Esophagus squamous epithelium (tissue), 4 donors: ENCODE measurements at regions not wholly inside any gene's neighbourhood (a gene's known extent, or its start where the extent isn't known, plus 50 kb on each side); places are given as distances from the start of the nearest gene placed in this dataset.

Experiments used
- POLR2A ChIP-seq, 4 donors: fragments of 450-650 bp; IDR thresholded peaks; one replicate each; pipeline ENCODE4 v1.6.1; 2017; ENCODE audit warnings: antibody characterized with exemption in 4 of 4, mild to moderate bottlenecking in 4 of 4, moderate library complexity in 3 of 4
- TF ChIP-seq, protein P1 (sequence below), 6 experiments: fragments of 450-650 bp in 4 of 6; fragments of 200-600 bp in 2 of 6; sonication (generic) in 2 of 6; IDR thresholded peaks; one replicate each; pipeline ENCODE4 v1.5.1; 2016 to 2019; ENCODE audit warnings: antibody characterized with exemption in 6 of 6, mild to moderate bottlenecking in 4 of 6, moderate library complexity in 4 of 6

DNA sequence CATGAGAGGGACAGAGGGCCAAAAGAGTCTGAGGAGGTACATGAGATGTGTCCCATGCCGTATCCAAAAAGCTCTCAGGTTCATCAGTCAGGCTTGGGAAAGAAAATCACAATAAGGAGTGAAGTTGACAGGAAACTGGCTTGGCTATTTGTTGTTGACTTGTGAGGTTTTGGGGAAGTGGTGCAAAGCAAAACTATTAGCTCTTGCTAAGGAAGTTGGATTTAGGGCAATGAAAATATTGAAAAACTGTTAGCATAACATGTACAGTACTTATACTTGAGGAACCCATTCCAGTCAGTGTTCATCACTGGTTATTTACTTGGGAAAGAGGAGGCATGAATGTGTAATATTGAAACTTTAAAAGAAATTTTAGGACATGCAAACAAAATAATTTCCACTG, 145.9 kb downstream of the DUSP6 start:
- TF ChIP-seq, protein P1, sequence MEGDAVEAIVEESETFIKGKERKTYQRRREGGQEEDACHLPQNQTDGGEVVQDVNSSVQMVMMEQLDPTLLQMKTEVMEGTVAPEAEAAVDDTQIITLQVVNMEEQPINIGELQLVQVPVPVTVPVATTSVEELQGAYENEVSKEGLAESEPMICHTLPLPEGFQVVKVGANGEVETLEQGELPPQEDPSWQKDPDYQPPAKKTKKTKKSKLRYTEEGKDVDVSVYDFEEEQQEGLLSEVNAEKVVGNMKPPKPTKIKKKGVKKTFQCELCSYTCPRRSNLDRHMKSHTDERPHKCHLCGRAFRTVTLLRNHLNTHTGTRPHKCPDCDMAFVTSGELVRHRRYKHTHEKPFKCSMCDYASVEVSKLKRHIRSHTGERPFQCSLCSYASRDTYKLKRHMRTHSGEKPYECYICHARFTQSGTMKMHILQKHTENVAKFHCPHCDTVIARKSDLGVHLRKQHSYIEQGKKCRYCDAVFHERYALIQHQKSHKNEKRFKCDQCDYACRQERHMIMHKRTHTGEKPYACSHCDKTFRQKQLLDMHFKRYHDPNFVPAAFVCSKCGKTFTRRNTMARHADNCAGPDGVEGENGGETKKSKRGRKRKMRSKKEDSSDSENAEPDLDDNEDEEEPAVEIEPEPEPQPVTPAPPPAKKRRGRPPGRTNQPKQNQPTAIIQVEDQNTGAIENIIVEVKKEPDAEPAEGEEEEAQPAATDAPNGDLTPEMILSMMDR (IDR thresholded peaks at IDR 0.05): no peak
- TF ChIP-seq POLR2A (IDR thresholded peaks at IDR 0.05): no peak
